Left renal pelvis (tissue), 4 donors: ENCODE measurements at regions not wholly inside any gene's neighbourhood (a gene's known extent, or its start where the extent isn't known, plus 50 kb on each side); places are given as distances from the start of the nearest gene placed in this dataset.

ENCODE experiments used
- DNase-seq, 4 donors: peaks; one replicate each; pipeline ENCODE4 v3.0.0-alpha.2; 2013; ENCODE audit warnings: low read depth in 4 of 4, low spot score in 3 of 4

DNA sequence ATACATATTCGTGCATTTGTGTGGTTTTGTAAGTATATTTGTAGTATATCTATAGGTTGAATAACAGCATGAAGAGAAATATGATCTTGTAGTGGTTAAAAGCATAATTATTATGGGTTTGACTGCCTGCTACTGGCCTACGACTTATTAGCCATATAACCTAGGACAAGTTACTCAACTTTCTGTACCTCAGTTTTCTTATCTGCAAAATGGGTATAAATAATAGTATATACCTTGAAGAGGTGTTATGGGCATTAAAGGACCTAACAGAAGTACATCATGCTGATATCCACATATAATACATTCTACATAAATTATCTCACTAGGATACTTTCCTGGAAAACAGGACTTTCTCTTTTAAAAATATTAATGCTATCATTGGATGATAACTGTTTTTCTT, 118.3 kb upstream of the ELL2 start:
- no peak for DNase-seq

DNA sequence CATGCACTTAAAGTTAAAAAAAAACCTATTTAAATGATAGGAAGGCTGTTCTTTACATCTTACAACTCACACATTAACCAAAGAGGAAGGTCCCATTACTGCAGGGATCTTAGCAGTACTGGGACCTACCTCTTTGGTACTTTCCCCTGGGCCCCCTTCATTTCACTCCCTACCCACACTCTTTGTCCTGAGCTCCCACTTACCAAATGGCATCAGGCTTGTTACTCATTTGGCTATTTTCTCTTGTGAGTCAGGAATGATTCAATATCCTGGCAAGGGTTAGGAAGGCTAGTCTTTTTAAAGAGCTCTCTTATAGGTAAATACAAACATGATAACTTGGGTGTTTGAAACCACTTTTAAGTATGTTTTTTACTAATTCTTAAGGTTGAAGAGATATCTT, 117.4 kb upstream of the ELL2 start:
- DNase-seq, result no peak

DNA sequence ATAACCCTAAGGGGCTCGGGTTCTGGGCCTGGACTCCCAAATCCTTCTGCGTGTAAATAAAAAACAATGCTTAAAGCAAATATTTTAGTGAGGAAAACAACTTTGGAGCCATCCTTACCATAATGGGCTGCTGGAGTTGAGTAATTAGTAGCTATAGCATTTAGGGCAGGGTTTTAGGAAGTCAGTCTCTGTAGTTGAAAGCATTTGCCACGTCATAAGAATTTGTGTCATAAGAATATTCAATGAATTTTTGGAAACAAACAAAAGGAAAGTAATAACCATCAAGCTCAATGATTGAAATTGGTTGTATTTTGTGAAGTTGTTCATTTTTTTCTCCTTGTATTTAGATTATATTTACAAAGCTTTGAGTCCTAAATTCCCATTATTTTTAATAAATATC, 114.8 kb upstream of the ELL2 start:
- DNase-seq, result no peak

DNA sequence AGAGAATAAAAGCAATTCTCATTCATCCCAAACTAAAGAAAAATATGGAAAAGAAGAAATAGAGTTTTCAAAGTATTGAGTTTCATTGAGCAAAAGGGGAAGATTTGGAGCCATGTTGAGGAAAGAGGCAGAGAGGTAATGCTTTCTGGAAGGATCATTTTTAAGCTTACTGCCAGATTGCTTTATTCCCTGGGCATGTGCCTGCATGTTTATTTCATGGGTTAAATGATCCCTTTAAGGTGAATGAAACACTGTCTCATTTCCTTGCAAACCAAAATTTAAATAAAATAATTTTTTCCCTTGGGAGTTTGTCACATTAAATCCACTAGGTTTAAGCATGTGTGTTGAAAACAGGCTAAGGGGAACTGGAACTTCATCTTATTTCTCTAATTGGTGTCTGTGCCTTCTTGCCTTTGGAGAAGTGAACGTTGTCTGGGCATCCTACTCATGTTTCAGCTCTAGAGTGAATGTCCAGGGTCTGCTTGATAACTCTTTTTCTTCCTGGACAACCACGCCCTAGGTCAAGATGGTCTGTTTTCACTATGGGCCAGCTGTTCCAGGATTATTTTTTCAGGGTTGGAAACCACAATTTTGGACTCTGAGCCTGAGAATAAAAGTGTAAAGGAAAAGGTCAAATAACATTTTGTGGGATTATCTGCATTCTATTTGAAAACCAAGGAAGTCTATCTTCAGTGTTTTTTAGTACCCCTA, 114.1 kb upstream of the ELL2 start:
- DNase-seq, result no peak

DNA sequence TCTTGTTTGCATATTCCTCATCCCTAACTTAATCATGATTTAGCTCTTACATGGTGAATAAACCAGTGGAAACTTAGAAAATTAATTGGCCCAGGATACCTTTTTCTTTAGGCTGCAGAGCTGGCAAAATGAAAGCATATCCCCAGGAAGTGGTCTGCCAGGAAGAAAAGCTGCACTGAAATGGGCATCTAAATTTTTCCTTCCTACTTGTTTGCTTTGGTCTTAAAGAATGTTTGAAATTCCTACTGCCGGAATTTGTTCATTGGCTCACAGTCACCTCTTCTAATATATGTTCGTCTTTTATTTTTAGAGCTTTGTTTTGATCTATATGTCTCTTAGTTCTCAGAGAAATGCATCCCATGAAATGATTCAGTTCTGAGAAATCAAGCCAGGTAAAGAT, 113.2 kb upstream of the ELL2 start:
- no peak for DNase-seq

DNA sequence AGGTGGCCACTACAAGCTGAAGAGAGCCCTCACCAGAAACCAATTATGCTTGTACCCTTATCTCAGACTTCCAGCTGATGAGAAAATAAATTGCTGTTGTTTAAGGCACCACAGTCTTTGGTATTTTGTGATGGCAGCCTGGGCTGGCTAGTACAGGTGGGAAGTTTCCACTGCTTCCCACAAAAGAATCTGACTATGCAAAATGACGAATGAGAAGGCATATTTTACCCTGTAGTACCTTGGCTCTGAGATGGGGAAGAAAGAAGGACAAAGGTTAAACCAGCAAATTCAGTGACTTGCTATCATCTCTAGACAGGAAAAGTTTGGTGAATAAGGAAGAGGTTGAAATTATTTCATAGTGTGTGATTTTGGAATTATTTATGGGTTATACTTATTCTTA, 112.8 kb upstream of the ELL2 start:
- DNase-seq, result no peak

DNA sequence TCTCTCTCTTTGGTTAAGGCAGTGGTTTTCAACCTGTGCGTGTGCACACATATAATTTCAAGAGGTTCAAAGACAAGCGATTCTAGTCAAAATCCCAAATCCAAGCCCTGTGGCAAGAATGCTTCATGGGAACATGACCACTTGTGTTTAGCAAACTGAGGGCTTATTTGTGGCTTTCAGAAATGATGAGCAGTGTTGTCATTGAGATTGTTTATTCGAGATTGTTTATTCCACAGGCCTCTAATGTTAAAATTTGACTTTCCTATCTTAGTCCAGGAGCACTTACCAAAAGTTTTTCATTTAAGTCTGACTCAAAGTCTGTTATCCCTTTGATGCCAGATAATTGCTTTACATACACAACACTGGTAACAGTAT, 111.1 kb upstream of the ELL2 start:
- no peak for DNase-seq

DNA sequence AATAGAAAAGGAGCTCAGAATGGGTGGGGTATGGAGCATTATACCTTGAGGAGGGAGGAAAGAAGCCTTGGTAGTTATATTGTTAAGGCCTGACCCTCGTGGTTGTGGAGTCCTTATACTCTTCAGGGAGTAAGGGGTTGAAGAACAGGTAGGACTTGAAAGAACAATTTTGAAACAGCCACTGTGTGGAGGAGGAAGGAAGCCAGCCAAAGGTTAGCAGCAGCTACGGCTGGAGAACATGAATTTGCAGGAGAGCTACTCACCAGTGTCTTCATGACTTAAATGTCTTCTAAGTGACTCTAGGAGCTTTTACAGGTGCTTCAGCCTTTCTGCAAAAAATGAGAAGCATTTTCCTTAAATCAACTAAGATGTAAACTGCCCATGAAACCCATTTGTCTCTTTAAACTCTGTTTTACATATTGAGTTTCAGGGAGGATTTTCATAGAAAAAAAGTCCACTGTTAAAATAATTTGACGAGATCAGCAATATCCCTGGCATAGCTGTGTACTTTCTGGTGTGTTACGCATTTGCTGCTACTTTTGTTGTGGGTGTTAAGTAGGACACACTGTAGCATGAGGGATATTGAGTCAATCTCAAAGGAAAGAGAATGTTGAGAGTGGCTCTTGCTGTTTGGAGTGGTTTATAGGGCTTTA, 110.6 kb upstream of the ELL2 start:
- DNase-seq, result no peak

DNA sequence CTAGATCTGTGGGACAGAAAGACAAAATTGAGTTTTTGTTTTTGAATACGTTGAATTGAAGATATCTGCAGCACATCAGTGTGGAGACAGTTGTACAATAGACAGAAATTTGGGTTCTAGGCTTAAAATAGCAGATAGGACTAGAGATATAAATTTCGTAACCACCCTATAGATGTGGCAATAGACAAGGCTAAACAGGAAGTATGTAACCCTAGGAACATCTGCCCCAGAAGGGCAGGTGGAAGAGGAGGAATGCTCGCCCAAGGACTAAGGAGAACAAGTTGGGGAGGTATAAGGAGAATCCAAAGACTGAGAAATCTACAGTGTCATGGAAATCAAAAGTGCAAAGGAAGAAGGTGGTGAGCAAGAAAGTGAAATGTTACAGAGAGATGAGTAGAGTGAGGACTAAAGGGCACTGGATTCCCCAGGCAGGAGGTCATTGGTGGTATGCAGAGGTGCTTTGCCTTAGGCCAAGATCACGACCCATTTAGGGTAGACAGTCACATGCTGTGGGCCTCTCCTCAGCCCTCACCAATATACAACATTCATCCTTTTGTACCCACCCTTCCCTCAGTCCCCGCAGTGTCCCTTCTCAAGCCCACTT, 109.1 kb upstream of the ELL2 start:
- no peak for DNase-seq

DNA sequence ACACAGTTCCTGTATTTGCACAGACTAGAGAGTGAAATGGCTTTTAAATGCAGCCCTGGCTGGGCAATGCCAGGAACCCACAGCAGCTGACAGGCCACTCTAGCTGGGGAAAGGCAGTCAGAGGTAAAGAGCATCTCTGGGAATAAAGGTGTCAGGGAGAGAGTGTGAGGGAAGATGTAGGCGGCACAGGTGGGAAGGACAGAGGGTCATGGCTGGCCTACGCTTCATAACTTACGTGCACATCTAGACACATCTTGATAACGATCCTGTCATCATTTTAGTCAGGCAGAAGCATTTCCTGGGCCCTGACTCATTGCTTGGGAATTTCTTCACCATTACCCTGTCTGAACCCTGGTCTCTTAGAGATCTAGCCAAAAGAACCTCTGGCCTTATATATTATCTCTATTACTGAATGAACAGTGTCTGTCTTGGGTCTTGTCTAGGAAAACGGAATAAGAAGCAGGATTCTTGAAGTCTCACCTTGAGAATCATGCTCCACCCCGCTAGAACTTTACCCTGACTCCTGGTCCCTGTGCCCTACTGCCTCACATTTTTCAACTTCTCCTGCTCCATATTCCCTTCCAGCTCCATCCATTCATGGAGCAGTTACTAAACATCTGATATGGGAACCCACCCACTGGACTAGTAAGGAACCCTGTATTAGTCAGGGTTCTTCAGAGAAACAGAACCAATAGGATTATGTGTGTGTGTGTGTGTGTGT, 106.4 kb upstream of the ELL2 start:
- DNase-seq, result no peak

DNA sequence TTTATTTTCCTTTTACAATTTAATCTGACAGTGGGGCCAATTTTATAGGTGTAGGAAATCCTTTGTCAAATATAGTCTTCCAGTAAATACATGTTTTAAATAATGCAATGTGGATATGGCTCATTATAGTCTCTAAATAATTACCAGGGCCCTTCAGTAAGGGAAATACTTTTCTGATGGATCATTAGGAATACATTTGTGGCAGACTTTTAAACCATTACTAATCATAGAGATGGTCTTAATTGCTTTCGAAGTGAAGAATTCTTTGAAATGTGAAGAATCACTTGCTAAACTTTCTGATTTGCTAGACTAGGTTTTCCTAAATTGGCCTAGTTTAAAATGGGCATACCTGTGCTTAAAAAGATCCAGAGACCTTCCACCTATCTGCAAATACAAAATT, 105.6 kb upstream of the ELL2 start:
- no peak for DNase-seq

DNA sequence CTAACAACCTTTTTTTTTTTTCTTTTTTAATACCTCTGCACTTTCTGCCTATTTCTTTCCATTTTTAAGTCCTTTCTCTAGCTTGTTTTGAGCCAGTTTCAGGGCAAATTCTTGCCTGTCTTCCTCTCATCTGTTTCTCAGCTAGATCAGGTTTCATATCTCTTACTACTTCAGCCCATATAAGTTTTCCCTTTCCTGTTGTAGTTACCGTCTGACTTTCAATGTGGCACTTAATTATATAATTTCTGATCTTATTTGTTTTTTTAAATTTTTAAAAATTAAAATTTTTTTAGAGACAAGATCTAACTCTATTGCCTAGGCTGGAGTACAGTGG, 104.7 kb upstream of the ELL2 start:
- DNase-seq, result no peak

DNA sequence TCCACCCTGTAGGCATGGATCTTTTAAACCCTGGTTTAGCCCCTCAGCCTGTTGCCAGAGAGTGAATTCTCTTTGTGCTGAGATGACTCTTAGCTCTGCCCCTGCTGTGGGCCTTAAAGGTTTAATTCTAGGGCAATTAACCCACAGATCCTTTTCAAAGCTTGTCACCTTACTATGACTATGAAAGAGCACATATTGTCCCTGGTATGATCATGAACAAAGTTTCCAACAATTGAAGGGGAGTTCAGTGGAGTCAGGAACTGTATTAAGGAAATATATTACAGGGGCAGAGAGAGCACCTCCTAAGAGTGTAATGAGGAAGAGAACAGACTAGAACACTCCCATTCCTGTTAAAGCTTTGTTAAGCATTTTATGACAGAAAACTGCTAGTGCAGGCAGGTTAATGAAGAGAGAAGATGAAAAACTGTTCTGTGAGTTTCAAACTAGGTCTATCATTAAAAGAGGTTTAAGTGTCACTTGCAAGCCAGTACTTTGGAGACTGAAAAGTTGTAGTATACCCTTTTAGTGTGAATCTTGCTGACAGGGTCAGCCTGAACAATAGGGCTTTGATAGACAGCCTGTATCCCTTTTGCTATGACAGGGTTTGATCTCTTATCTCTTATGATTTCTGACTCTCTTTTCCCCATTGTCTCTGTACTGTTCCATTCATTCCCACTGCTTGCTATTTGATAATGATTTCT, 104.2 kb upstream of the ELL2 start:
- DNase-seq, result no peak

DNA sequence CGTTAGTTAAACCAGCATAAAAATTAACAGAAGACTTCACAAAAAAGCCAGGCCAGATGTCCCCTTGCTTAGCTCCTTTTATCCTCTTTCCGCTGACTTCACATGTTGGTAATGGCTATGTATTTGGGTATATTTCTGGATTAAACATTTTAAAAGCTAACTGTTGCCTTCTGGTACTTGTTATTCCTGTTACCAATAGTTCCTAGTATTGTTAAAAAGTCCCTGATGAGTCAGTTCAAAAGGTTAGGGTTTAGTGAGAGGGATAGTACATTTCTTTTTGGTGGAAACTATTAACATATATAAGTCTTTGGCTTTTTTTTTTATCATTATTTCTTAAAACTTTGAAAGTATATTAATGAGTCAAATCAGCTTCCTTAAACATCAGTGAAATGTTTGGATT, 103.2 kb upstream of the ELL2 start:
- DNase-seq, result no peak

DNA sequence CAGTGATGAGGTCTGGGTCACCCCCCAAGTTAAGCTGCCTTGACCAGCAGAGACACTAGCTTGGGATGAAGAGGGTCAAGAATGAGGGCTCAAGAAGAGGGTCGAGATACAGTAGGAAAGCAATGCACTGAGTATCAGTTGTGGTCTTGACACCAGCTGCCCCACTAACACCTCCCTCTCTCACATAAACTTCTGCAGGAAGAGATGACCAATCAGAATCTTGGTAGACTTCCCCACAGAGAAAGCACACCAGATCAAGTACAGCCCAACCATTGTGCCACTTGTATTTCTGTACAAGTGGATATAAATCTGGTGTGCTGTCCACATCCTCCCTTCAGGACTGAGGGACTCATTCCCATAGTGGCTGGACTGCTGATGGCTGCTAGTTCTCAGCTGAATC, 101.2 kb upstream of the ELL2 start:
- no peak for DNase-seq

DNA sequence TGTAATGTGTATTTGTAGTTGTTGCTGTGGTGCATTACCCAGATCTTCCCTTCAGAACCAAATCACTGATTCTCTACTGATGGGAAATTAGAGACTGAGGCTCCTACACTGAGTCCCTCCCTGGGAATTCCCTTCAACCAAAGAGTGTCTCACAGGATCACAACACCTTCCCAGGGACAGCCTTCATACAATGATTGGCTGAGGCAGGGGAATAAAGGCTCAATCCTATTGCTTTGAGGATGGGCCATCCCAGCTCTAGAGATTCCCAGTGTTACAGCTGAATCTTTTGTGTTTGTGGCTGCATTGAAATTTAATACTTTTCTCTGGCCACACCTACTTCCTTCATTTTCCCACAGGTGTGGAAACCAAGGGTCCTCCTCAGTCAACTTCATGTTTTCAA, 96.4 kb upstream of the ELL2 start:
- DNase-seq, result no peak

DNA sequence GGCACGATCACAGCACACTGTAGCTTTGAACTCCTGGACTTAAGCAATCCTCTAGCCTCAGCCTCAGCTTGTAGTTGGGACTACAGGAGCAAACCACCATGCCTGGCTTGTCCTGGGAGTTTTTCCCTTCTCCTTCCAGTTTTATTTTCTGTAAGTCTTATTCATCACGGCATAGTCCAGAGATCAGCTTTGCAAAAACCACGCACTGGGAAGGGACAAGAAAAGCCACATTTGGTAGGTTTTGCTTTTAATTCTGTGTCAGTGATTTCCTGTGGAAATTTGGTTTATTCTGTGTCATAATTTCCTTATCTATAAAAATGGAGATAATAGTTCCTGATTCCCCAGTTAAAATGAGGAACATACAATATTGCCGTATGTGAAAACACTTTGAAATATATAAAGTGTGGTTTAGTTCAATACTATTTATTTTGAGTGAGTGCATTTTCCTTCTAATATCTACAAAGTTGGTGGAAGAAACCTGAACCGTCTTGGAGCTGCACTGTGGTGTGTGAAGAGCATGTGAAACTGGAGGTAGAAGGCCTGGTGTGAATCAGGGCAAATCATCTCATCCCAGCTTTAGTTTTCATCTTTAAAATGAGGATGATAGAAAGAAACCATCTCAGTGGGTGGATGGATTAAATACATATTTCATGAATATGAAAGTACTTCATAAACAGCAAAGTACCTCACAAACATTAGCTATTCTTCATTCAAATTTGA, 92.8 kb upstream of the ELL2 start:
- DNase-seq, result no peak

DNA sequence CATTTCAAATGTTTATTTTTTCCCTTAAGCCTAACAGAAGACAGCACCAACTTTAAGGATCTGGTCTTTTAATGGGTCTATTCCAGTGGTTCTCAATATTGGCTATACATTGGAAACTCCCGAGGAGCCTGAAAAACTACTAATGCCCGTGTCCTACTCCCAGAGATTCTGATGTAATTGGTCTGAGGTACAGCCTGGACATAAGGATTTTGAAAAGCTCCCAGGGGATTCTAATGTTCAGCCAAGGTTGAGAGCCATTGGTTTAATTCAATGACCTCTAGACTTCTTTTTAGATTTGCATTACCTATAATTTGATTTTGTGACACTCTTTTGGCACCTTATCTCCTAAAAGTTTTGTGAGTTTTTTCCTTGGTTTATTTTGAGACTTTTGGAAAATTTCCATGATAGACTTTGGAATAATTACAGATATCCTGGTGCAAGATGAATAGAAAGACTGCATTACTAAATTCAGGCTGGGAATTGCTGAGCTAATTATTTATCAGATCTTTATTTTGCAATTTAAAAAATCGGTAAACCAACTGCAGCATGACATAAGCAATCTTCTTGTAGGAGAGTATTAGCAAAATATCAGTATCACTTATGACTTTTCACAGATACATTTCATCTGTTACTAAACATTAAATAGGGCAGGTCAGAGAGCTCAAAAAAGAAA, 91.5 kb upstream of the ELL2 start:
- no peak for DNase-seq

DNA sequence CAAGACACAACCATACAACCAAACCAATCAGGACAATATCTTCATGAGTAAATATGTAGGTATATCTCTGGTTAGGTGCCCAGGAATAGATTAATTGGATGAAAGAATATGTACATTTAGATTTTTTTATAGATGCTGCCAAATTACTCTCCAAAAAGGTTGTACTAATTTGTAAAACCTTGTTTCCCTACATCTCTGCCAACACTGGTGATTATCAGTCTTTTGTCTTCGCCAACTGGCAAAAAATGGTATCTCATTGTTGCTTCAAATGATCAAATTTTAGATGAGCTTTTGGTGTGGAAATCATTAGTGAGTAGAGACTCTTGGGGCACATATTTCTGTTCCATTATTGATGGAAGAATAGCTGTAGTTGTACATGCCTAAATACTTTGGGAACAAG, 90.7 kb upstream of the ELL2 start:
- no peak for DNase-seq

DNA sequence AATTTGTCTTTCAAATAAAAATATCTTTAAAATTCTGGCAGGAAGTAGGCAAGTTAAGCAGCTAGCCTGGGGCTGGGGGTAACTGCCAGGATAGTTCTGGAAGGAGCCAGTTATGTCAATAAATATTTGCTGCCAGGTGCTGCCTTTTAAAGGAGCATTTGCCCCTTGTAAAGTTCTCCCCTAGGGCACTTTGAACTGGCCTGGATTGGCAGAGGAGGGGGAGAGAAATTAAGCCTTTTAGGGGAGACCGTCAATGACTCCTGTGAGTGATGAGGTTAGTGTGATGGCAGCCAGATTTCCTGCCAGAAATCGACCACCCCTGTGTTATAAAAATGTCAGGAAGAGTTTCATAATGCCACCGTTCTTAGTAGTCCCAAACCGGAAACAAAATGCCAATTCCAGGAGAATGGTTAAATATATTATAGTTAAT, 89.8 kb upstream of the ELL2 start:
- no peak for DNase-seq
